BLaER1 (cell line): ENCODE measurements at regions not wholly inside any gene's neighbourhood (a gene's known extent, or its start where the extent isn't known, plus 50 kb on each side); places are given as distances from the start of the nearest gene placed in this dataset.

Experiments
- H3K27ac ChIP-seq: shearing (Covaris generic); formaldehyde crosslinking; 2 replicates; pipeline ENCODE4 v1.8.1; 2022
- H3K27me3 ChIP-seq: shearing (Covaris generic); formaldehyde crosslinking; 2 replicates; pipeline ENCODE4 v1.8.1; 2022
- H3K36me3 ChIP-seq: shearing (Covaris generic); formaldehyde crosslinking; 2 replicates; pipeline ENCODE4 v1.8.1; 2022
- H3K4me1 ChIP-seq: shearing (Covaris generic); formaldehyde crosslinking; 2 replicates; pipeline ENCODE4 v1.8.1; 2022
- H3K4me2 ChIP-seq: shearing (Covaris generic); formaldehyde crosslinking; 2 replicates; pipeline ENCODE4 v1.8.1; 2022
- H3K4me3 ChIP-seq: shearing (Covaris generic); formaldehyde crosslinking; 2 replicates; pipeline ENCODE4 v1.8.1; 2022
- H3K9ac ChIP-seq: shearing (Covaris generic); formaldehyde crosslinking; 2 replicates; pipeline ENCODE4 v1.8.1; 2022
- H3K9me3 ChIP-seq: shearing (Covaris generic); formaldehyde crosslinking; 2 replicates; pipeline ENCODE4 v1.8.1; 2022
- H4K20me1 ChIP-seq: shearing (Covaris generic); formaldehyde crosslinking; 2 replicates; pipeline ENCODE4 v1.8.1; 2022
- Cebpa-rat ChIP-seq: shearing (Covaris generic); IDR thresholded peaks from 2 replicates; pipeline ENCODE4 v1.8.1; 2022

- H3K4me3 ChIP-seq, result no peak overlapping the region
- H3K9ac ChIP-seq, result no peak overlapping the region
- H3K9me3 ChIP-seq, result no peaks in the 10 kb centered on the region
- no peaks in the 10 kb centered on the region for H4K20me1 ChIP-seq
- H3K4me2 ChIP-seq, result no peak overlapping the region
- H3K27me3 ChIP-seq, result no peaks in the 10 kb centered on the region
- H3K27ac ChIP-seq, result no peak overlapping the region
- no peaks in the 10 kb centered on the region for H3K36me3 ChIP-seq
- no peaks in the 10 kb centered on the region for H3K4me1 ChIP-seq
- no peak for TF ChIP-seq Cebpa-rat
Measured at GRCh38 chr2:133816037-133816436, 247.8 kb upstream of the NCKAP5 start.

- Histone ChIP-seq H3K27me3 (no peaks in the 10 kb centered on the region), H3K36me3 (no peaks in the 10 kb centered on the region), H3K4me2 (no peak overlapping the region)
Measured at GRCh38 chr2:133817680-133818566, 249.7 kb upstream of the NCKAP5 start.

GRCh38 chr2:133818661-133819060, 250.4 kb upstream of the NCKAP5 start:
- Histone ChIP-seq H3K27me3 (no peaks in the 10 kb centered on the region), H3K4me3 (no peak overlapping the region), H3K4me2 (no peak overlapping the region), H4K20me1 (no peaks in the 10 kb centered on the region), H3K4me1 (no peaks in the 10 kb centered on the region), H3K9me3 (no peaks in the 10 kb centered on the region), H3K9ac (no peak overlapping the region), H3K27ac (no peak overlapping the region), H3K36me3 (no peaks in the 10 kb centered on the region)
- no peak for TF ChIP-seq Cebpa-rat

More at GRCh38 chr2:133817680-133818566, 249.7 kb upstream of the NCKAP5 start:
- Histone ChIP-seq H3K9ac (no peak overlapping the region), H3K4me1 (no peaks in the 10 kb centered on the region), H3K4me3 (no peak overlapping the region), H3K9me3 (no peaks in the 10 kb centered on the region), H3K27ac (no peak overlapping the region), H4K20me1 (no peaks in the 10 kb centered on the region)
- no peak for TF ChIP-seq Cebpa-rat

DNA sequence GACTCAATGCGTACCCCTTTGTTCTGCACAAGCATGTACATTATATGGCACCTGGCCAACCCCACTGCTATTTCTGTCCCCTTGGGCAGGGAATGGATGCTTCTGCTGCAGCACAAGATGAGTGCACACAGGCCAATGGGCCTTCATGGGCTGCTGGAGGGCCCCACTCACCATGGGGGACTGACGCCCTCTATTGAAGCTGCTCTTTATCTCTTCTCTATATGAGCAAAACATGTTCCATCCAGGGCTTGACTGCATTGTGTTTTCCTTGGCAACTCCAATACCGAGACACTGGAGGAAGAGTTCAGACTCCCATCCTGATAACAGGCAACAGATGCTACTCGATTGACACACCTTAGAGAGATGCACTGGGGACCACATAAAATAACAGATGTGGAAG, 251.6 kb upstream of the NCKAP5 start:
- H3K4me3 ChIP-seq, result no peak overlapping the region
- no peak overlapping the region for H3K27ac ChIP-seq
- no peaks in the 10 kb centered on the region for H4K20me1 ChIP-seq
- no peaks in the 10 kb centered on the region for H3K36me3 ChIP-seq
- no peak overlapping the region for H3K9ac ChIP-seq
- no peaks in the 10 kb centered on the region for H3K4me1 ChIP-seq
- no peaks in the 10 kb centered on the region for H3K9me3 ChIP-seq
- no peaks in the 10 kb centered on the region for H3K27me3 ChIP-seq
- no peak overlapping the region for H3K4me2 ChIP-seq
- no peak for TF ChIP-seq Cebpa-rat

- H3K9me3 ChIP-seq, result no peaks in the 10 kb centered on the region
- no peak for TF ChIP-seq Cebpa-rat
- no peaks in the 10 kb centered on the region for H3K27me3 ChIP-seq
- H3K4me3 ChIP-seq, result no peak overlapping the region
- no peak overlapping the region for H3K4me2 ChIP-seq
- no peaks in the 10 kb centered on the region for H3K36me3 ChIP-seq
- H3K4me1 ChIP-seq, result no peaks in the 10 kb centered on the region
- no peak overlapping the region for H3K9ac ChIP-seq
- no peaks in the 10 kb centered on the region for H4K20me1 ChIP-seq
- H3K27ac ChIP-seq, result no peak overlapping the region
Measured at GRCh38 chr2:133821107-133821760, 253.0 kb upstream of the NCKAP5 start.

- Histone ChIP-seq H3K27me3 (no peaks in the 10 kb centered on the region), H3K4me2 (no peak overlapping the region), H3K36me3 (no peaks in the 10 kb centered on the region), H3K27ac (no peak overlapping the region), H3K9ac (no peak overlapping the region), H3K4me1 (no peaks in the 10 kb centered on the region), H4K20me1 (no peaks in the 10 kb centered on the region), H3K9me3 (no peaks in the 10 kb centered on the region), H3K4me3 (no peak overlapping the region)
- no peak for TF ChIP-seq Cebpa-rat
Measured at GRCh38 chr2:133822517-133823225, 254.4 kb upstream of the NCKAP5 start.

DNA sequence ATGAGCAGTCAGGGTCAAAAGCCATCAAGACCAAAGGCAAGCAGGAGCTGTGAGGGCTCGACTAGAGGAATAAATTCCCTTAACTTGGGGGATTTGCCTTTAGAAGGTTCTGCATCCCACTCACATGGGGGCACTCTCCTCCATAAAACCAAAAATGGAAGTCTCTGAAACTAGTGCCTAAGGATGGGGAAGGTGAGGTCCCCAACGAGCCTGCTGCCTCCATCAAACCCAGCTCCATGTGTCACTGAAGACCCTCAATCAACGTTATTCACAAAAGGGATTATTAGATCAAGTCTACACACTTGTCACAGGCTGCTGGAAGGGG, 254.9 kb upstream of the NCKAP5 start:
- TF ChIP-seq Cebpa-rat, result no peak
- H3K27ac ChIP-seq, result no peak overlapping the region
- no peaks in the 10 kb centered on the region for H3K4me1 ChIP-seq

GRCh38 chr2:133824869-133825268, 256.6 kb upstream of the NCKAP5 start:
- Histone ChIP-seq H3K9me3 (no peaks in the 10 kb centered on the region), H3K36me3 (no peaks in the 10 kb centered on the region), H3K4me1 (no peaks in the 10 kb centered on the region), H3K9ac (no peak overlapping the region), H3K27me3 (no peaks in the 10 kb centered on the region), H3K4me3 (no peak overlapping the region), H4K20me1 (no peaks in the 10 kb centered on the region), H3K27ac (no peak overlapping the region), H3K4me2 (no peak overlapping the region)
- TF ChIP-seq Cebpa-rat, result no peak

More for the DNA sequence above, 254.9 kb upstream of the NCKAP5 start:
- no peaks in the 10 kb centered on the region for H3K9me3 ChIP-seq
- H3K9ac ChIP-seq, result no peak overlapping the region
- H4K20me1 ChIP-seq, result no peaks in the 10 kb centered on the region
- no peaks in the 10 kb centered on the region for H3K36me3 ChIP-seq
- H3K4me3 ChIP-seq, result no peak overlapping the region
- H3K27me3 ChIP-seq, result no peaks in the 10 kb centered on the region
- no peak overlapping the region for H3K4me2 ChIP-seq

DNA sequence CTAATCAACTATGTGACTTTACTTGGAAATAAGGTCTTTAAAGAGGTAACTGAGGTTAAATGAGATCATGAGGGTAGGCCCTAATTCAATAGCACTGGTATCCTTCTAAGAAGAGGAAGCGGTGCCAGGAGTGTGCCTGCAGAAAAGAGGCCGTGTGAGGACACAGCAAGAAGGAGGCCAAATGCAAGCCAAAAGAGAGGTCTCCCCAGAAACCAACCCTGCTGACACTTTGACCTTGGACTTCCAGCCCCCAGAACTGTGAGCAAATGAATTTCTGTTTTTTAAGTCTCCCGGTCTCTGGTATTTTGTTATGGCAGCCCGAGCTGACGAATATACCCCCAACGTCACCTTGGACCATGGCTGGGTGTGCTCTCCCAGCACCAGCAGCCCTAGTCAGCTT, 257.5 kb upstream of the NCKAP5 start:
- H3K27me3 ChIP-seq, result no peaks in the 10 kb centered on the region
- H3K4me2 ChIP-seq, result no peak overlapping the region
- H3K9ac ChIP-seq, result no peak overlapping the region
- H3K36me3 ChIP-seq, result no peaks in the 10 kb centered on the region
- TF ChIP-seq Cebpa-rat, result no peak
- no peak overlapping the region for H3K4me3 ChIP-seq
- H3K4me1 ChIP-seq, result no peaks in the 10 kb centered on the region
- H3K9me3 ChIP-seq, result no peaks in the 10 kb centered on the region
- H4K20me1 ChIP-seq, result no peaks in the 10 kb centered on the region
- H3K27ac ChIP-seq, result no peak overlapping the region

- H3K9me3 ChIP-seq, result no peaks in the 10 kb centered on the region
- no peaks in the 10 kb centered on the region for H3K36me3 ChIP-seq
- no peak for TF ChIP-seq Cebpa-rat
- no peaks in the 10 kb centered on the region for H4K20me1 ChIP-seq
- no peak overlapping the region for H3K27ac ChIP-seq
- no peak overlapping the region for H3K9ac ChIP-seq
- H3K4me3 ChIP-seq, result no peak overlapping the region
- no peaks in the 10 kb centered on the region for H3K27me3 ChIP-seq
- no peaks in the 10 kb centered on the region for H3K4me1 ChIP-seq
- no peak overlapping the region for H3K4me2 ChIP-seq
Measured at GRCh38 chr2:133828913-133829312, 260.6 kb upstream of the NCKAP5 start.
